ENCODE measurements at regions not wholly inside any gene's neighbourhood (a gene's known extent, or its start where the extent isn't known, plus 50 kb on each side); places are given as distances from the start of the nearest gene placed in this dataset.

GRCh38 chr12:83985084-83985483 is 927.5 kb downstream of the SLC6A15 start:
- H3K56ac ChIP-seq (replicated peaks; ENCODE audit: insufficient read length, low read depth, low read length) = no peak overlapping the region
- no peak overlapping the region for H3K14ac ChIP-seq (ENCODE audit: insufficient read length)
- POLR2A ChIA-PET (ENCODE audit: partially characterized antibody) = no interaction called here
- H3K4me1 ChIP-seq (replicated peaks in 1 of 4; ENCODE audit: control insufficient read depth in 3 of 4, insufficient read depth in 4 of 4, low read length in 3 of 4) = no peaks in the 10 kb centered on the region
- no peaks in the 10 kb centered on the region for H3K27me3 ChIP-seq (replicated peaks in 1 of 4; ENCODE audit: control insufficient read depth in 3 of 4, extremely low read depth in 1 of 4, insufficient read depth in 3 of 4, low read length in 3 of 4)
- H2BK15ac ChIP-seq (ENCODE audit: low read length) = no peak overlapping the region
- H4K5ac ChIP-seq (ENCODE audit: insufficient read length, low read depth, low read length) = no peak overlapping the region
- H3K9ac ChIP-seq (replicated peaks in 1 of 4; ENCODE audit: extremely low read depth in 1 of 4, low read depth in 3 of 4, low read length in 3 of 4) = no peak overlapping the region
- no peak overlapping the region for H3K18ac ChIP-seq (ENCODE audit: extremely low read depth, low read length)
- H3K23ac ChIP-seq (ENCODE audit: insufficient read length) = no peak overlapping the region
- H2BK20ac ChIP-seq (ENCODE audit: low read length) = no peak overlapping the region
- DNase-seq (ENCODE audit: low read depth in 1 of 2, low spot score in 2 of 2) = no peak
- H2BK12ac ChIP-seq (ENCODE audit: low read depth, low read length) = no peak overlapping the region
- H3K4ac ChIP-seq (replicated peaks; ENCODE audit: insufficient read length, low read depth, low read length) = no peak overlapping the region
- 98% methylated on average over 2 of the region's 2 CpGs; no CpG with 5 or more reads in 1 of the 2 experiments for WGBS, 2 experiments (ENCODE audit: extremely low coverage in 1 of 2, insufficient coverage in 1 of 2, insufficient read length in 1 of 2, insufficient replicate concordance in 2 of 2, low coverage in 1 of 2, low lambda C conversion rate in 2 of 2, missing lambda C conversion rate in 1 of 2)
- CTCF ChIA-PET (ENCODE audit: partially characterized antibody) = no interaction called here
- no peak overlapping the region for H2BK5ac ChIP-seq (ENCODE audit: low read depth, low read length)
- H2AFZ ChIP-seq (ENCODE audit: low read length) = no peak overlapping the region
- no peak overlapping the region for H4K8ac ChIP-seq (ENCODE audit: extremely low read depth, insufficient read depth, low read length)
- no peaks in the 10 kb centered on the region for H3K79me2 ChIP-seq (ENCODE audit: control insufficient read depth in 1 of 2, insufficient read depth in 2 of 2, low read length in 2 of 2)
- no peak overlapping the region for H4K91ac ChIP-seq (replicated peaks; ENCODE audit: insufficient read length, low read length)
- H3K4me3 ChIP-seq (ENCODE audit: extremely low read depth in 1 of 4, insufficient read depth in 2 of 4, low read depth in 3 of 4, low read length in 4 of 4) = no peak overlapping the region
- no peaks in the 10 kb centered on the region for H4K20me1 ChIP-seq (replicated peaks in 1 of 2; ENCODE audit: control insufficient read depth in 1 of 2, insufficient read depth in 2 of 2, low read length in 2 of 2)
- H3K9me3 ChIP-seq (ENCODE audit: insufficient read depth in 2 of 2, low read depth in 1 of 2, low read length in 1 of 2) = no peaks in the 10 kb centered on the region
- no peak overlapping the region for H2BK120ac ChIP-seq (replicated peaks; ENCODE audit: low read depth, low read length)
- no peaks in the 10 kb centered on the region for H3K36me3 ChIP-seq (ENCODE audit: control insufficient read depth in 2 of 4, insufficient read depth in 4 of 4, low read length in 3 of 4)
- no peak overlapping the region for H3K4me2 ChIP-seq (ENCODE audit: insufficient read depth in 1 of 2, low read depth in 2 of 2, low read length in 2 of 2)
- no peaks in the 10 kb centered on the region for H3K79me1 ChIP-seq (ENCODE audit: low read depth, low read length)
- H3K27ac ChIP-seq (ENCODE audit: low read depth, low read length) = no peak overlapping the region
- no peak overlapping the region for H2AK5ac ChIP-seq (ENCODE audit: low read depth, low read length)
- no peaks in the 10 kb centered on the region for H3K23me2 ChIP-seq (ENCODE audit: low read depth, low read length)
- FAIRE-seq = no peak
- TF ChIP-seq BCL11A (IDR thresholded peaks at IDR 0.05; ENCODE audit: low read depth in 2 of 2, low read length in 2 of 2) (no peak), SIRT6 (IDR thresholded peaks at IDR 0.05; ENCODE audit: low read length) (no peak), EZH2 (IDR thresholded peaks at IDR 0.05; ENCODE audit: low read depth, low read length, severe bottlenecking) (no peak), POLR2AphosphoS5 (IDR thresholded peaks at IDR 0.05; ENCODE audit: low read depth, low read length) (no peak), CTCF (IDR thresholded peaks at IDR 0.05; ENCODE audit: control extremely low read depth in 1 of 3, insufficient read depth in 1 of 3, low read depth in 1 of 3, low read length in 3 of 3) (no peak), CREB1 (IDR thresholded peaks at IDR 0.05) (no peak), POU5F1 (IDR thresholded peaks at IDR 0.05; ENCODE audit: low read depth, low read length) (no peak), SP2 (IDR thresholded peaks at IDR 0.05; ENCODE audit: low read length) (no peak), SAP30 (IDR thresholded peaks at IDR 0.05; ENCODE audit: insufficient read depth, insufficient replicate concordance, low read length) (no peak), EGR1 (IDR thresholded peaks at IDR 0.05; ENCODE audit: borderline replicate concordance, low read depth, low read length) (no peak), BACH1 (IDR thresholded peaks at IDR 0.05; ENCODE audit: low read length) (no peak), NANOG (IDR thresholded peaks at IDR 0.05; ENCODE audit: insufficient read depth, low read depth, low read length, poor library complexity, severe bottlenecking) (no peak)

Measured in H1 (cell line).